ENCODE measurements at regions not wholly inside any gene's neighbourhood (a gene's known extent, or its start where the extent isn't known, plus 50 kb on each side); places are given as distances from the start of the nearest gene placed in this dataset.

DNA sequence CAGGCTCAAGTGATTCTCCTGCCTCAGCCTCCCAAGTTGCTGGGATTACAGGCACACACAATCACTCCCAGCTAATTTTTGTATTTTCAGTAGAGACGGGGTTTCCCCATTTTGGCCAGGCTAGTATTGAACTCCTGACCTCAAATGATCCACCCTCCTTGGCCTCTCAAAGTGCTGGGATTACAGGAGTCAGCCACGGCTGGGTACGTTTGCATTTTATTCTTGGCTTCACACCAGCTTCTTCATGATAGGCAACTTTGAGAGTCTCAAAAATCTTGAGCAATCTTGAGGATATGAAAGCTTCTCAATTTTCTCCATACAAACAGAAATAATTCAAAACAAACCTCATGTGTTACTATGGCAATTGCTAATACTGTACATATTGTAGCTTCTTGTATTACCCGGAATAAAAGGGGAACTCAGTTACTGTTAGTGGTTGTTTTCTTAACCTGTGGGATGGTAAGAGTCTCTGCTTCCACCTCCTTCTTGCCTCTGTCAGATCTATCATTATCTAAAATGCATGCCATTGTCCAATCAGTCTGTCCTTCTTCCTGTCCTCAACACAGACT lies 102.9 kb upstream of the SYT4 start:
- TF ChIP-seq CTCF (IDR thresholded peaks at IDR 0.05) (no peak), POLR2A (IDR thresholded peaks at IDR 0.05) (no peak)
- no peak for DNase-seq (ENCODE audit: low spot score in 2 of 2)
- no peak overlapping the region for H3K4me3 ChIP-seq (ENCODE audit: low read depth, poor library complexity, severe bottlenecking)
- intact Hi-C loops (cut with DNase I; ENCODE audit: low total_unique reads) = no loop called here
- WGBS, 2 donors = 50 to 54% methylated on average over 4 of the region's 4 CpGs

DNA sequence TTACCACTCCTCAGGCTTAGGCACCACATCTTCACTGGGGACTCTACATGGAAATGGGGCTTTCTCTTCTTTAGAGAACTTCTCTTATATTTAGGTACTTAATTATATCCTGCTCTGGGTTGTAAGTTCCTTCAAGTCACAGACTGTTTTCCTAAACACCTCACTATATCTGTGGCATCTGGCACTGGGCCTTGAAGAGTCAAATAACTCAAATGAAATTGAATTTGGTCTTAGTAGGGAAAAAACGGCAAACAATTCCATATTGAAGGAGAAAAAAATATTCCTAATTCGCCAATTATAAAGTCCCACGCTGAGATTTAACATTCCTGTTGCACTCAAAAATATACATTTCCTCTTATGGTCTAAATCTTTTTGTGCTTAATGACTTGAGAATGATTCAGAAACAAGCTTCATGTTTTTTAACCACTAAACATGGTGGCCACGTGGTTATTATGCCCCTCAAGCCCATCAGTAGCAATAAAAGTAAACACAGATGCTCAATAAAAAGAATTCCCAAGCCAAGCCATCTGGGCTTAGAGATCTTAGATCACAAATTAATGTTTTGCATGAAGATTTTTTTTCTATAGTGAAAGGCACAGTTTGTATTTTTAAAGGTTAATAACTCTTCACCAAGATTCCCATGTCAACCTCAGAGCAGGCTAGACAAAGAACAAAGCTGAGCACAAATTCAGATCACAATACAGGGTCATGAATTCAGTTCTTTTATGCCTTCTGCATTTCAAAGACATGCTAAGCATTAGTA lies 105.5 kb upstream of the SYT4 start:
- TF ChIP-seq CTCF (IDR thresholded peaks at IDR 0.05) = no peak
- no peak for TF ChIP-seq POLR2A (IDR thresholded peaks at IDR 0.05)

GRCh38 chr18:43389163-43389562 lies 111.9 kb upstream of the SYT4 start:
- no peak for DNase-seq (ENCODE audit: low spot score in 2 of 2)
- TF ChIP-seq POLR2A (IDR thresholded peaks at IDR 0.05) (no peak), CTCF (IDR thresholded peaks at IDR 0.05) (no peak)
- 38 to 44% methylated on average over 2 of the region's 2 CpGs for WGBS, 2 donors
- intact Hi-C loops (cut with DNase I; ENCODE audit: low total_unique reads) = no loop called here
- no peak overlapping the region for H3K4me3 ChIP-seq (ENCODE audit: low read depth, poor library complexity, severe bottlenecking)

More for the DNA sequence above, 105.5 kb upstream of the SYT4 start:
- 46 to 54% methylated on average over 4 of the region's 4 CpGs for WGBS, 2 donors
- no peak overlapping the region for H3K4me3 ChIP-seq (ENCODE audit: low read depth, poor library complexity, severe bottlenecking)
- intact Hi-C loops (cut with DNase I; ENCODE audit: low total_unique reads) = no loop called here
- DNase-seq (ENCODE audit: low spot score in 2 of 2) = no peak

- intact Hi-C loops (cut with DNase I; ENCODE audit: low total_unique reads) = no loop called here
- DNase-seq (ENCODE audit: low spot score in 2 of 2) = no peak
- TF ChIP-seq POLR2A (IDR thresholded peaks at IDR 0.05) = no peak
- no peak for TF ChIP-seq CTCF (IDR thresholded peaks at IDR 0.05)
- no peak overlapping the region for H3K4me3 ChIP-seq (ENCODE audit: low read depth, poor library complexity, severe bottlenecking)
- 24 to 43% methylated on average over 3 of the region's 3 CpGs for WGBS, 2 donors
Observed at GRCh38 chr18:43392168-43392567, 114.9 kb upstream of the SYT4 start.

DNA sequence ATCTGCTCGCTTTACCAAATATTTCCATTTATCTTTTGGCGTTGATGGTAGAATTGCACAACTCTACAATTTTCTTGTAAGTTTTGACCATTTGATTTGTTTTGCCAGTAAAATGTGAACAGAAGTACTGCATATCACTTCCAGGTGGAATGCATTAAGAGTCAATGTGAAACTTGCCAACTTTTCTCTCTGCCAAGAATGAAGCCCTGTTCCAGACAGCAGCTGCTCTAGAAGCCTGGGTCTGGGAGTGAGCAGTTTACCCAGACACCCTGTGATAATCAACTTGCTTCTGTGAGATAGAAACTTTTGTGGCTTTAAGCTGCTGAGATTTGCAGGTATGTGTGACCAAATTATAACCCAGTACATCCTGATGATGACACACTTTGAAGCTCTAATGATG lies 115.9 kb upstream of the SYT4 start:
- intact Hi-C loops (cut with DNase I; ENCODE audit: low total_unique reads) = no loop called here
- no peak overlapping the region for H3K4me3 ChIP-seq (ENCODE audit: low read depth, poor library complexity, severe bottlenecking)
- no peak for DNase-seq (ENCODE audit: low spot score in 2 of 2)
- TF ChIP-seq CTCF (IDR thresholded peaks at IDR 0.05) = no peak
- TF ChIP-seq POLR2A (IDR thresholded peaks at IDR 0.05) = no peak
- 58 to 66% methylated on average over 2 of the region's 2 CpGs for WGBS, 2 donors
